RWPE1 (cell line): ENCODE measurements at regions not wholly inside any gene's neighbourhood (a gene's known extent, or its start where the extent isn't known, plus 50 kb on each side); places are given as distances from the start of the nearest gene placed in this dataset.
A peak's percentile ranks its signal among the peaks of the same experiment; 100 is the strongest.

Experiments used
- CTCF ChIA-PET: fragments of 350-600 bp; sonication (Branson Sonifier 250); formaldehyde crosslinking; extraction: SDS; loops from one replicate; lab custom pipeline; 2021; lab: Yijun Ruan, JAX
- POLR2A ChIA-PET: fragments of 400-600 bp; formaldehyde crosslinking; extraction: SDS; loops from one replicate; lab custom pipeline; 2020; ENCODE audit warnings: antibody characterized with exemption; ENCODE audit not compliant: low non-redundant PET; lab: Yijun Ruan, JAX
- DNase-seq: peaks from one replicate; pipeline ENCODE4 v3.0.0; 2012; ENCODE audit warnings: low spot score
- H3K27ac ChIP-seq: fragments of 450-650 bp; 2 replicates; pipeline ENCODE4 v1.5.1; 2017
- TF ChIP-seq, protein P1 (sequence below): fragments of 450-650 bp; conservative IDR thresholded peaks from 2 replicates; pipeline ENCODE4 v1.5.1; 2017; ENCODE audit warnings: low read depth, mild to moderate bottlenecking

DNA sequence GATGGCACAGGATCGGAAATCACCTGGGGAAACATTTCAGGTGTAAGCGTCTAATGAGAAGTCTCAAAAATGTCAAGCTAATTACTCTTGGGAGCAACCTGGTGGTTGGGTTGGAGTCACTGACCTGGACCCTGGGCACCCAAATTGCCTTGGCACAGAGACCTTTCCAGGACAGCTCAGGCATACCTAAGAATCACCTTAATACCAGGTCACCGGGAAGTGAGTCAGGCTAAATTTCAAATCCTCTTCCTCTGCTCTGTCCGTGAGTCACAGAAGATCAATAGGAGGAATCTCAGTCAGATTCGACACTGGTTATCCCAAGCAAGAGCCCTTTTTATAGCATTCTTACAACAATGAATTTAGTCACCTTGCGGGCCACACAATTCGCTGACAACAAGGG is 179.6 kb upstream of the CAMK1G start:
- TF ChIP-seq, protein P1, sequence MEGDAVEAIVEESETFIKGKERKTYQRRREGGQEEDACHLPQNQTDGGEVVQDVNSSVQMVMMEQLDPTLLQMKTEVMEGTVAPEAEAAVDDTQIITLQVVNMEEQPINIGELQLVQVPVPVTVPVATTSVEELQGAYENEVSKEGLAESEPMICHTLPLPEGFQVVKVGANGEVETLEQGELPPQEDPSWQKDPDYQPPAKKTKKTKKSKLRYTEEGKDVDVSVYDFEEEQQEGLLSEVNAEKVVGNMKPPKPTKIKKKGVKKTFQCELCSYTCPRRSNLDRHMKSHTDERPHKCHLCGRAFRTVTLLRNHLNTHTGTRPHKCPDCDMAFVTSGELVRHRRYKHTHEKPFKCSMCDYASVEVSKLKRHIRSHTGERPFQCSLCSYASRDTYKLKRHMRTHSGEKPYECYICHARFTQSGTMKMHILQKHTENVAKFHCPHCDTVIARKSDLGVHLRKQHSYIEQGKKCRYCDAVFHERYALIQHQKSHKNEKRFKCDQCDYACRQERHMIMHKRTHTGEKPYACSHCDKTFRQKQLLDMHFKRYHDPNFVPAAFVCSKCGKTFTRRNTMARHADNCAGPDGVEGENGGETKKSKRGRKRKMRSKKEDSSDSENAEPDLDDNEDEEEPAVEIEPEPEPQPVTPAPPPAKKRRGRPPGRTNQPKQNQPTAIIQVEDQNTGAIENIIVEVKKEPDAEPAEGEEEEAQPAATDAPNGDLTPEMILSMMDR = no peak
- CTCF ChIA-PET = interaction anchor here (0.6 to 0.8 kb wide), 2 partner anchors 49 to 243 kb away, joined by 3 to 5 read pairs; no protein-coding TSS in a partner anchor
- POLR2A ChIA-PET = interaction anchor here (0.8 to 3.8 kb wide), 5 partner anchors 12 to 34 kb away, joined by 3 to 30 read pairs (median 6); no protein-coding TSS in a partner anchor
- H3K27ac ChIP-seq = peak overlapping the region; percentile 79
- DNase-seq = peak; percentile 80

DNA sequence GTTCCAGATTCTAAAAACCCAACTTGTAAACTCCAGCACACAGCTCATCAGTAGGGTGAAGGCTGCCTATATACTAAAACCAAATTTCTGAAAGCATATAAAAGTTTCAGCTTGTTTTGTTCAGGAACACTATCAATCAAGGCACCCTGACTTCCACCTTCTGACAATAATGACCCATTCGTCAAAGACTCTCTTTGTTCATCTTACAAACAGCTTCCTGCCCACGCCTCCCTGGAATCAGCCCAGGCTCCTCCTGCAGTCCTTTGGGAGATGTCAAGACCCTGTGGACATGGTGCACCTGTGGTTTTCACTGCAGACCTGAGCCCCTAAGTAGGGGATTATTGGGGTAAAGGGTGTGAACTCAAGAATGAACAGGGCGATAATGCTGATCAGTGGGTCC is 178.9 kb upstream of the CAMK1G start:
- TF ChIP-seq, protein P1 = no peak
- peak overlapping the region; percentile 65 for H3K27ac ChIP-seq
- DNase-seq = peak; percentile 34
- CTCF ChIA-PET = interaction anchor here (0.6 to 0.8 kb wide), 2 partner anchors 50 to 243 kb away, joined by 3 to 5 read pairs; no protein-coding TSS in a partner anchor
- POLR2A ChIA-PET = interaction anchor here (1.3 to 3.8 kb wide), 4 partner anchors 11 to 34 kb away, joined by 3 to 30 read pairs (median 10); no protein-coding TSS in a partner anchor

DNA sequence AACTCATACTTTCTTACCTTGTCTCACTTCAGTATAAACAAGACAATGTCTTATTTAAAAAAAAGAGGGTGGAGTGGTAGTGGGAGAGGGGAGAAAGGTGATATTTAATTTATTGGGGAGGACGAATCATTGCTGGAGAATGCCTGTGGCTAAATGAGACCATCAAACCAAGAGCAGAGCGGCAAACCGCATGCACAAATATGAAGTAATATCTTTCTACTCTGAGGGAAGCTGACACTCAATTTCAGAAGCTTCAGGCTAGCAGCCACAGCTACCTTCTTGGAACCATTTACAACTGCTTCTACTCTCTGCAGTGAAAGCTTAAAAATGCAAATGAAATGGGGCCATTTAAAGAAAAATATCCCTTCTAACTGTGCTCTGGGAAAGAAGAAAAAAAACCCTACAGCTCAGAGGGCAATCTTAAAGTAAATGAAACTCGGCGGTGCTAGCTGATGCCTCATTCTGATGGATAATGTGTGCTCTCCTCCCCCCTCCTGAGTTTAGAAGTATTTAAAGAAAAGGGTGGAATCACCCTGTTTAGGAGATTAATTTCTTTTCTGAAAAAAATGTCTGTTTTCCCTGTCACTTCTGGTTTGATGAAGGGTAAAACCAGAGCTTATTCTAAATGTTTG is 178.2 kb upstream of the CAMK1G start:
- POLR2A ChIA-PET = interaction anchor here (2.3 to 3.8 kb wide), 2 partner anchors 10 to 23 kb away, joined by 14 to 30 read pairs; no protein-coding TSS in a partner anchor
- H3K27ac ChIP-seq = no peak overlapping the region
- TF ChIP-seq, protein P1 = no peak
- DNase-seq = no peak
- CTCF ChIA-PET = no interaction called here

DNA sequence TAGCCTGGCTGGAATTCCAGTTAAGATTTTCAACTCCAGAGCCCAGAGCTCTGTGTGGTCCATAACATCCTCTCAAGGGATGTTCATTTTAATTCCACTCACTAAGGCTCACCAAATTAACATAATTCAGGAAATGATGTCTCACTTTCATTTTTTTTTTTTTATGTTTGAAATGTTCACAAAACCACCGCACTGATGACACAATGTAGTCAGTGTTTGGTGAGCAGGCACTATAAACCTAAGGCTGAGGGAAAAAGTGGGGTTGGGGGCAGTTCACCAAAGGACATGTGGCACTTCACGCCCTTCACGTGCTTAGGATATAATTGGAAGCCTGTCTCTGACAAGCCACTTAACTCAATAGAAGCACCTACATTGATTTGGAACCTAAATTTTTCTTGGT is 177.3 kb upstream of the CAMK1G start:
- no peak overlapping the region for H3K27ac ChIP-seq
- TF ChIP-seq, protein P1 = no peak
- ChIA-PET CTCF (interaction anchor here (0.6 to 1.0 kb wide), 3 partner anchors 36 to 248 kb away, joined by 3 to 7 read pairs (median 3); no protein-coding TSS in a partner anchor), POLR2A (interaction anchor here (3.8 kb wide), 1 partner anchor 22 kb away, joined by 30 read pairs; no protein-coding TSS in a partner anchor)
- no peak for DNase-seq

DNA sequence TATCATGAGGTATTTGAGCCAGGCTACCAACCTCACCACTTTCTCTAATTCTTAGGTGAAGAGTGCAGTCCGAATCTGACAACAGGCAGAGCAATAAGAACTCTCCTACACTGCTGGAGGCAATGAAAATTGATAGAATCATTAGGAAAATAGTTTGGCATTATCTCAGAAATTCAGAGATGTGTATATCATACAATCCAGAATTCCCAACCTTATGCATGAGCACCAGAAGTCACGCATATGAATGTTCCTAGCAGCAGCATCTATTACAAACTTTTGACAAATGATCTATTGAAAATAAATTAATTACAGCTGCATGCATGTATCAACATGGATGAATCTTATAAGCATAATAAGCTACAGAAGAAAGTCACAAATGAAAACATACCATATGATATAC is 176.9 kb upstream of the CAMK1G start:
- DNase-seq = no peak
- ChIA-PET POLR2A (interaction anchor here (3.8 kb wide), 1 partner anchor 22 kb away, joined by 30 read pairs; no protein-coding TSS in a partner anchor), CTCF (interaction anchor here (1.0 kb wide), 1 partner anchor 48 kb away, joined by 7 read pairs; no protein-coding TSS in a partner anchor)
- no peak overlapping the region for H3K27ac ChIP-seq
- TF ChIP-seq, protein P1 = no peak

DNA sequence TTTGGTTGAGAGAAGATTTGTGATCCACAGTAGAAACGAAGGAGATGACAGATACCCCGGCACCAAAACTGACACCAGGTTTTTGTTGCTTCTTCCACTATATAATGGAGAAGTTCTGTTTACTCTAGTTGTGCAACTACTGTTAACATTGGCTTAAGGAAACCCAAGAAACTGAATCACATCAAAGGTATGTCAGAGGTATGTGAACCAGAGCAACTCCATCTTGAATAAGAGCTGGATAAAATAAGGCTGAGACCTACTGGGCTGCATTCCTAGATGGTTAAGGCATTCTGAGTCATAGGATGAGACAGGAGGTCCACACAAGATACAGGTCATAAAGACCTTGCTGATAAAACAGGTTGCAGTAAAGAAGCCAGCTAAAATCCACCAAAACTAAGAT is 173.7 kb upstream of the CAMK1G start:
- peak overlapping the region; percentile 99; the same call in 1 of the 2 replicates for H3K27ac ChIP-seq
- CTCF ChIA-PET = no interaction called here
- DNase-seq = no peak
- TF ChIP-seq, protein P1 = no peak
- POLR2A ChIA-PET = no interaction called here
